ENCODE measurements at regions not wholly inside any gene's neighbourhood (a gene's known extent, or its start where the extent isn't known, plus 50 kb on each side); places are given as distances from the start of the nearest gene placed in this dataset.
A peak's percentile ranks its signal among the peaks of the same experiment; 100 is the strongest.

GRCh38 chr4:105023668-105024055 is 123.0 kb upstream of the TET2 start:
- Mint-ChIP-seq H3K9me3 (ENCODE audit: low read depth) (peaks cover 14% of the 10 kb centered on the region), H3K36me3 (peaks cover 9% of the 10 kb centered on the region), H3K4me1 (ENCODE audit: low read depth) (no peaks in the 10 kb centered on the region), H3K4me3 (no peak overlapping the region), H3K27me3 (peaks cover 4% of the 10 kb centered on the region), H3K27ac (no peak overlapping the region)

- Mint-ChIP-seq H3K27me3 (peaks cover 4% of the 10 kb centered on the region), H3K4me1 (ENCODE audit: low read depth) (no peaks in the 10 kb centered on the region), H3K27ac (no peak overlapping the region), H3K36me3 (peaks cover 9% of the 10 kb centered on the region), H3K9me3 (ENCODE audit: low read depth) (peaks cover 15% of the 10 kb centered on the region), H3K4me3 (no peak overlapping the region)
These were observed 121.2 kb upstream of the TET2 start for GRCh38 chr4:105025263-105026017.

GRCh38 chr4:105036991-105037390 is 109.7 kb upstream of the TET2 start:
- H3K27ac Mint-ChIP-seq: no peak overlapping the region
- no peaks in the 10 kb centered on the region for H3K4me1 Mint-ChIP-seq (ENCODE audit: low read depth)
- H3K27me3 Mint-ChIP-seq: no peaks in the 10 kb centered on the region
- no peak overlapping the region for H3K4me3 Mint-ChIP-seq
- peaks cover 20% of the 10 kb centered on the region for H3K9me3 Mint-ChIP-seq (ENCODE audit: low read depth)
- H3K36me3 Mint-ChIP-seq: peaks cover 2% of the 10 kb centered on the region

GRCh38 chr4:105042451-105042850 is 104.2 kb upstream of the TET2 start:
- peaks cover 2% of the 10 kb centered on the region for H3K36me3 Mint-ChIP-seq

GRCh38 chr4:105050896-105051295 is 95.8 kb upstream of the TET2 start:
- Mint-ChIP-seq H3K36me3 (peaks cover 15% of the 10 kb centered on the region), H3K9me3 (ENCODE audit: low read depth) (peaks cover 12% of the 10 kb centered on the region), H3K4me3 (no peak overlapping the region), H3K4me1 (ENCODE audit: low read depth) (no peaks in the 10 kb centered on the region), H3K27me3 (no peaks in the 10 kb centered on the region), H3K27ac (no peak overlapping the region)

More at GRCh38 chr4:105042451-105042850, 104.2 kb upstream of the TET2 start:
- Mint-ChIP-seq H3K27ac (no peak overlapping the region), H3K4me3 (no peak overlapping the region), H3K27me3 (no peaks in the 10 kb centered on the region), H3K9me3 (ENCODE audit: low read depth) (peaks cover 27% of the 10 kb centered on the region), H3K4me1 (ENCODE audit: low read depth) (no peaks in the 10 kb centered on the region)

GRCh38 chr4:105057370-105058105 is 89.1 kb upstream of the TET2 start:
- peaks cover 2% of the 10 kb centered on the region for H3K36me3 Mint-ChIP-seq
- no peaks in the 10 kb centered on the region for H3K27me3 Mint-ChIP-seq
- H3K4me1 Mint-ChIP-seq (ENCODE audit: low read depth): peaks cover 43% of the 10 kb centered on the region
- peaks cover 2% of the 10 kb centered on the region for H3K9me3 Mint-ChIP-seq (ENCODE audit: low read depth)
- H3K27ac Mint-ChIP-seq: peak overlapping the region; percentile 72
- H3K4me3 Mint-ChIP-seq: no peak overlapping the region

GRCh38 chr4:105058177-105058812 is 88.4 kb upstream of the TET2 start:
- Mint-ChIP-seq H3K9me3 (ENCODE audit: low read depth) (no peaks in the 10 kb centered on the region), H3K27me3 (no peaks in the 10 kb centered on the region), H3K36me3 (no peaks in the 10 kb centered on the region), H3K4me3 (peak overlapping the region; percentile 8), H3K4me1 (ENCODE audit: low read depth) (peaks cover 43% of the 10 kb centered on the region), H3K27ac (peak overlapping the region; percentile 72)

- no peaks in the 10 kb centered on the region for H3K9me3 Mint-ChIP-seq (ENCODE audit: low read depth)
- no peaks in the 10 kb centered on the region for H3K36me3 Mint-ChIP-seq
- peak overlapping the region; percentile 41 for H3K4me3 Mint-ChIP-seq
- peak overlapping the region; percentile 71 for H3K27ac Mint-ChIP-seq
- no peaks in the 10 kb centered on the region for H3K27me3 Mint-ChIP-seq
- H3K4me1 Mint-ChIP-seq (ENCODE audit: low read depth): peaks cover 50% of the 10 kb centered on the region
These were observed 87.3 kb upstream of the TET2 start for GRCh38 chr4:105059337-105059736.

- no peaks in the 10 kb centered on the region for H3K9me3 Mint-ChIP-seq (ENCODE audit: low read depth)
- H3K4me3 Mint-ChIP-seq: no peak overlapping the region
- peak overlapping the region; percentile 80 for H3K27ac Mint-ChIP-seq
- peaks cover 50% of the 10 kb centered on the region for H3K4me1 Mint-ChIP-seq (ENCODE audit: low read depth)
- H3K36me3 Mint-ChIP-seq: no peaks in the 10 kb centered on the region
- no peaks in the 10 kb centered on the region for H3K27me3 Mint-ChIP-seq
These were observed 86.0 kb upstream of the TET2 start for GRCh38 chr4:105060628-105061027.

- H3K9me3 Mint-ChIP-seq (ENCODE audit: low read depth): no peaks in the 10 kb centered on the region
- H3K4me3 Mint-ChIP-seq: peak overlapping the region; percentile 51
- H3K27ac Mint-ChIP-seq: peak overlapping the region; percentile 80
- no peaks in the 10 kb centered on the region for H3K27me3 Mint-ChIP-seq
- peaks cover 50% of the 10 kb centered on the region for H3K4me1 Mint-ChIP-seq (ENCODE audit: low read depth)
- no peaks in the 10 kb centered on the region for H3K36me3 Mint-ChIP-seq
These were observed 85.5 kb upstream of the TET2 start for GRCh38 chr4:105061136-105061696.

- Mint-ChIP-seq H3K4me1 (ENCODE audit: low read depth) (peaks cover 50% of the 10 kb centered on the region), H3K27ac (peak overlapping the region; percentile 80), H3K9me3 (ENCODE audit: low read depth) (no peaks in the 10 kb centered on the region), H3K4me3 (peak overlapping the region; percentile 51), H3K36me3 (no peaks in the 10 kb centered on the region), H3K27me3 (no peaks in the 10 kb centered on the region)
These were observed 84.9 kb upstream of the TET2 start for GRCh38 chr4:105061731-105062130.

GRCh38 chr4:105066401-105066800 is 80.3 kb upstream of the TET2 start:
- Mint-ChIP-seq H3K9me3 (ENCODE audit: low read depth) (no peaks in the 10 kb centered on the region), H3K4me1 (ENCODE audit: low read depth) (peaks cover 13% of the 10 kb centered on the region), H3K36me3 (no peaks in the 10 kb centered on the region), H3K27ac (no peak overlapping the region), H3K27me3 (no peaks in the 10 kb centered on the region), H3K4me3 (no peak overlapping the region)

GRCh38 chr4:105067431-105067830 is 79.2 kb upstream of the TET2 start:
- H3K9me3 Mint-ChIP-seq (ENCODE audit: low read depth): no peaks in the 10 kb centered on the region

GRCh38 chr4:105067946-105068345 is 78.7 kb upstream of the TET2 start:
- no peaks in the 10 kb centered on the region for H3K27me3 Mint-ChIP-seq
- no peaks in the 10 kb centered on the region for H3K9me3 Mint-ChIP-seq (ENCODE audit: low read depth)
- no peaks in the 10 kb centered on the region for H3K36me3 Mint-ChIP-seq
- no peak overlapping the region for H3K27ac Mint-ChIP-seq
- H3K4me3 Mint-ChIP-seq: no peak overlapping the region
- H3K4me1 Mint-ChIP-seq (ENCODE audit: low read depth): peaks cover 7% of the 10 kb centered on the region

More at GRCh38 chr4:105067431-105067830, 79.2 kb upstream of the TET2 start:
- Mint-ChIP-seq H3K36me3 (no peaks in the 10 kb centered on the region), H3K4me3 (no peak overlapping the region), H3K27ac (no peak overlapping the region), H3K27me3 (no peaks in the 10 kb centered on the region), H3K4me1 (ENCODE audit: low read depth) (peaks cover 7% of the 10 kb centered on the region)

GRCh38 chr4:105068516-105068915 is 78.2 kb upstream of the TET2 start:
- Mint-ChIP-seq H3K4me3 (no peak overlapping the region), H3K27me3 (no peaks in the 10 kb centered on the region), H3K36me3 (no peaks in the 10 kb centered on the region), H3K27ac (no peak overlapping the region), H3K4me1 (ENCODE audit: low read depth) (peaks cover 5% of the 10 kb centered on the region), H3K9me3 (ENCODE audit: low read depth) (no peaks in the 10 kb centered on the region)

Measured in activated naive CD8-positive, alpha-beta T cell (primary cell).